ENCODE measurements at regions not wholly inside any gene's neighbourhood (a gene's known extent, or its start where the extent isn't known, plus 50 kb on each side); places are given as distances from the start of the nearest gene placed in this dataset.
"Not testable (repeated sequence)": the region's sequence is repeated elsewhere in the genome, so short reads cannot be mapped to it uniquely, and the experiment has no call there.

GRCh38 chr1:174105086-174105485 lies 54.2 kb upstream of the RABGAP1L start:
- Histone ChIP-seq H3K27me3 (no peaks in the 10 kb centered on the region), H3K4me1 (no peaks in the 10 kb centered on the region), H3K4me3 (no peak overlapping the region), H3K27ac (replicated peaks in 1 of 4) (no peak overlapping the region), H3K36me3 (no peaks in the 10 kb centered on the region), H3K9me3 (no peaks in the 10 kb centered on the region)
- 94% methylated on average over 8 of the region's 8 CpGs for WGBS
- DNase-seq (ENCODE audit: extremely low spot score) = no peak
- no peak for TF ChIP-seq POLR2AphosphoS5 (IDR thresholded peaks at IDR 0.05)
- TF ChIP-seq POLR2A (IDR thresholded peaks at IDR 0.05; ENCODE audit: low read depth) = no peak
- no peak for TF ChIP-seq CTCF (IDR thresholded peaks at IDR 0.05)
- TF ChIP-seq EP300 (IDR thresholded peaks at IDR 0.05) = no peak
- intact Hi-C loops (cut with DNase I) = no loop called here

- H3K9me3 ChIP-seq = no peaks in the 10 kb centered on the region
- WGBS = 92% methylated on average over 2 of the region's 2 CpGs
- no peak for TF ChIP-seq POLR2AphosphoS5 (IDR thresholded peaks at IDR 0.05)
- TF ChIP-seq EP300 (IDR thresholded peaks at IDR 0.05) = no peak
- no peak for TF ChIP-seq CTCF (IDR thresholded peaks at IDR 0.05)
- no peak for TF ChIP-seq POLR2A (IDR thresholded peaks at IDR 0.05; ENCODE audit: low read depth)
- H3K4me3 ChIP-seq = no peak overlapping the region
- H3K27ac ChIP-seq (replicated peaks in 1 of 4) = no peak overlapping the region
- intact Hi-C loops (cut with DNase I) = no loop called here
- DNase-seq (ENCODE audit: extremely low spot score) = no peak
- H3K4me1 ChIP-seq = no peaks in the 10 kb centered on the region
- H3K27me3 ChIP-seq = no peaks in the 10 kb centered on the region
- no peaks in the 10 kb centered on the region for H3K36me3 ChIP-seq
Observed at GRCh38 chr1:174103766-174104165, 55.6 kb upstream of the RABGAP1L start.

GRCh38 chr1:174101976-174102375 lies 57.3 kb upstream of the RABGAP1L start:
- DNase-seq (ENCODE audit: extremely low spot score); H3K27me3 ChIP-seq; H3K27ac ChIP-seq (replicated peaks in 1 of 4); H3K4me3 ChIP-seq; H3K36me3 ChIP-seq; H3K4me1 ChIP-seq; H3K9me3 ChIP-seq; intact Hi-C loops (cut with DNase I): not testable (repeated sequence)
- WGBS = 91% methylated on average over 9 of the region's 9 CpGs

- intact Hi-C loops (cut with DNase I) = no loop called here
- WGBS = 92% methylated on average over 2 of the region's 2 CpGs
- no peaks in the 10 kb centered on the region for H3K9me3 ChIP-seq
- no peak overlapping the region for H3K27ac ChIP-seq (replicated peaks in 1 of 4)
- TF ChIP-seq POLR2A (IDR thresholded peaks at IDR 0.05; ENCODE audit: low read depth) (no peak), CTCF (IDR thresholded peaks at IDR 0.05) (no peak), POLR2AphosphoS5 (IDR thresholded peaks at IDR 0.05) (no peak), EP300 (IDR thresholded peaks at IDR 0.05) (no peak)
- H3K4me3 ChIP-seq = no peak overlapping the region
- DNase-seq (ENCODE audit: extremely low spot score) = no peak
- H3K27me3 ChIP-seq = no peaks in the 10 kb centered on the region
- peaks cover 0 to 4% (median 0%) of the 10 kb centered on the region in 4 donors for H3K4me1 ChIP-seq
- H3K36me3 ChIP-seq = no peaks in the 10 kb centered on the region
Observed at GRCh38 chr1:174097426-174097825, 61.9 kb upstream of the RABGAP1L start.

DNA sequence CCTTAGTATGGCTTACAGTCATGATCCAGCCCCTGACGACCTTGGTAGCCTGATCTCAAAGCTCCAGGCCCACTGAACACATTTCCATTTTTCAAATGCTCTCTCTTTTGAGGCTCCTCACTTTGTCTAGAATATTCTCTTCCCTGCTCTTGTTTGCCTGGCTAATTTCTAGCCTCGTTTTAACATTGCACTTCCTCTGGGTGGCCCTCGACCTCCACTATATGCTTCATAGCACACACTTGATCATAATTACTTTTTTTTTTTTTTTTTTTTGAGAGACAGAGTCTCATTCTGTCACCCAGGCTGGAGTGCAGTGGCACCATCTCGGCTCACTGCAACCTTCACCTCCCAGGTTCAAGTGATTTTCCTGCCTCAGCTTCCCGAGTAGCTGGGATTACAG lies 65.5 kb upstream of the RABGAP1L start:
- H3K4me3 ChIP-seq; DNase-seq (ENCODE audit: extremely low spot score); H3K9me3 ChIP-seq; H3K27ac ChIP-seq (replicated peaks in 1 of 4); intact Hi-C loops (cut with DNase I); H3K4me1 ChIP-seq; H3K36me3 ChIP-seq; H3K27me3 ChIP-seq: not testable (repeated sequence)
- WGBS = 78% methylated on average over 5 of the region's 5 CpGs

GRCh38 chr1:174090471-174090870 lies 68.3 kb upstream of the RC3H1 start:
- no peak for DNase-seq (ENCODE audit: extremely low spot score)
- no peaks in the 10 kb centered on the region for H3K27me3 ChIP-seq
- 89% methylated on average over 3 of the region's 3 CpGs for WGBS
- peaks cover 0 to 3% (median 0%) of the 10 kb centered on the region in 4 donors for H3K9me3 ChIP-seq
- no peaks in the 10 kb centered on the region for H3K4me1 ChIP-seq
- H3K36me3 ChIP-seq = no peaks in the 10 kb centered on the region
- H3K27ac ChIP-seq (replicated peaks in 1 of 4) = no peak overlapping the region
- TF ChIP-seq POLR2A (IDR thresholded peaks at IDR 0.05; ENCODE audit: low read depth) (no peak), EP300 (IDR thresholded peaks at IDR 0.05) (no peak), POLR2AphosphoS5 (IDR thresholded peaks at IDR 0.05) (no peak), CTCF (IDR thresholded peaks at IDR 0.05) (no peak)
- intact Hi-C loops (cut with DNase I) = no loop called here
- no peak overlapping the region for H3K4me3 ChIP-seq

All from esophagus muscularis mucosa (tissue), 4 donors.